Endothelial cell of umbilical vein (primary cell): ENCODE measurements at regions not wholly inside any gene's neighbourhood (a gene's known extent, or its start where the extent isn't known, plus 50 kb on each side); places are given as distances from the start of the nearest gene placed in this dataset.

Experiments
- BruUV-seq: library from RNA; stranded (reverse); fragments of 400-500 nt; replicated peaks from 2 replicates; lab custom pipeline; 2021; lab: Mats Ljungman, UMichigan
- CTCF ChIA-PET: fragments of 300-600, 350-600 bp; sonication (Branson Sonifier 250); formaldehyde crosslinking; loops from one replicate; lab custom pipeline; 2021; ENCODE audit warnings: antibody characterized with exemption, inconsistent platforms; lab: Charles Lee
- POLR2A ChIA-PET: fragments of 300-600, 350-600 bp; sonication (Branson Sonifier 250); formaldehyde crosslinking; loops from one replicate; lab custom pipeline; 2021; ENCODE audit warnings: antibody characterized with exemption, inconsistent platforms; lab: Charles Lee
- DNase-seq: peaks from one replicate; pipeline ENCODE4 v3.0.0-alpha.2; 2011; ENCODE audit warnings: low read depth, low spot score
- FAIRE-seq: peaks from 2 replicates; lab custom pipeline; 2011; peaks lifted over from hg19 to GRCh38; lab: Jason Lieb, UNC
- H2AFZ ChIP-seq: 2 replicates; pipeline ENCODE4 v1.6.0; 2012; ENCODE audit warnings: low read depth, low read length, control low read depth, inconsistent platforms
- H3K27ac ChIP-seq: 2 replicates; pipeline ENCODE4 v1.5.1; 2011; ENCODE audit warnings: low read depth, mild to moderate bottlenecking, control low read depth, low read length, moderate library complexity; ENCODE audit not compliant: insufficient read depth
- H3K27me3 ChIP-seq, 2 experiments: 2 replicates each; pipeline versions ENCODE4 v1.6.0 to v1.6.1; 2011; ENCODE audit warnings: low read length in 2 of 2, mixed read lengths in 1 of 2; ENCODE audit not compliant: control insufficient read depth in 2 of 2, insufficient read depth in 2 of 2
- H3K36me3 ChIP-seq, 2 experiments: 2 replicates in 1 of 2; 3 replicates in 1 of 2; pipeline ENCODE4 v1.5.1; 2011; ENCODE audit warnings: low read length in 2 of 2, mild to moderate bottlenecking in 1 of 2, moderate library complexity in 1 of 2; ENCODE audit not compliant: control insufficient read depth in 2 of 2, insufficient read depth in 2 of 2; ENCODE audit errors: extremely low read depth in 1 of 2
- H3K4me1 ChIP-seq: 3 replicates; pipeline ENCODE4 v1.5.1; 2011; ENCODE audit warnings: mild to moderate bottlenecking, low read length; ENCODE audit not compliant: control insufficient read depth, insufficient read depth; ENCODE audit errors: extremely low read depth
- H3K4me2 ChIP-seq: 2 replicates; pipeline ENCODE4 v1.6.1; 2011; ENCODE audit warnings: low read length, control low read depth, mixed read lengths; ENCODE audit not compliant: insufficient read depth
- H3K4me3 ChIP-seq, 3 experiments: fragments of 200-600 bp in 1 of 3; sonication (generic), shearing (Covaris generic) in 1 of 3; replicated peaks in 1 of 3; 2 replicates each; pipeline ENCODE4 v1.5.1; 2011 to 2016; ENCODE audit warnings: control low read depth in 3 of 3, low read length in 3 of 3, mild to moderate bottlenecking in 2 of 3, inconsistent platforms in 1 of 3, low read depth in 1 of 3, moderate library complexity in 1 of 3; ENCODE audit not compliant: insufficient read depth in 1 of 3
- H3K79me2 ChIP-seq: 2 replicates; pipeline ENCODE4 v1.6.0; 2012; ENCODE audit warnings: low read length, inconsistent platforms; ENCODE audit not compliant: control insufficient read depth, insufficient read depth
- H3K9ac ChIP-seq: replicated peaks from 2 replicates; pipeline ENCODE3; 2011; ENCODE audit warnings: low read length, control low read depth; ENCODE audit not compliant: insufficient read depth; ENCODE audit errors: extremely low read depth
- H3K9me1 ChIP-seq: replicated peaks from 3 replicates; pipeline ENCODE4 v1.6.0; 2011; ENCODE audit warnings: mild to moderate bottlenecking, low read length; ENCODE audit not compliant: control insufficient read depth, insufficient read depth; ENCODE audit errors: extremely low read depth
- H3K9me3 ChIP-seq: replicated peaks from 2 replicates; pipeline ENCODE4 v1.5.1; 2012; ENCODE audit warnings: low read length, inconsistent platforms; ENCODE audit not compliant: control insufficient read depth, insufficient read depth
- H4K20me1 ChIP-seq: replicated peaks from 2 replicates; pipeline ENCODE3; 2011; ENCODE audit warnings: mild to moderate bottlenecking, low read length; ENCODE audit not compliant: control insufficient read depth, insufficient read depth; ENCODE audit errors: extremely low read depth
- CTCF ChIP-seq, 2 donors: IDR thresholded peaks; 1 replicate in 1 of 2; 2 replicates in 1 of 2; pipeline ENCODE4 v1.5.1; 2011; ENCODE audit warnings: low read length in 2 of 2, mild to moderate bottlenecking in 2 of 2, moderate library complexity in 2 of 2, control low read depth in 1 of 2, inconsistent platforms in 1 of 2, low read depth in 1 of 2; ENCODE audit not compliant: insufficient read depth in 1 of 2; ENCODE audit errors: extremely low read depth in 1 of 2
- EZH2 ChIP-seq: IDR thresholded peaks from 2 replicates; pipeline ENCODE4 v1.6.1; 2012; ENCODE audit warnings: borderline replicate concordance, low read depth, mild to moderate bottlenecking, moderate library complexity, low read length, inconsistent platforms; ENCODE audit not compliant: severe bottlenecking
- FOS ChIP-seq: IDR thresholded peaks from 2 replicates; pipeline ENCODE4 v1.6.1; 2011; ENCODE audit warnings: mild to moderate bottlenecking, low read length, moderate library complexity, borderline replicate concordance; ENCODE audit not compliant: insufficient read depth
- GATA2 ChIP-seq: IDR thresholded peaks from 2 replicates; pipeline ENCODE4 v1.7.0; 2011; ENCODE audit warnings: low read depth, mild to moderate bottlenecking, moderate library complexity, mixed read lengths, low read length; ENCODE audit not compliant: insufficient read length, insufficient read depth
- JUN ChIP-seq: IDR thresholded peaks from 2 replicates; pipeline ENCODE4 v1.6.1; 2011; ENCODE audit warnings: borderline replicate concordance, low read depth; ENCODE audit not compliant: insufficient read length, insufficient read depth
- MYC ChIP-seq: IDR thresholded peaks from one replicate; pipeline ENCODE4 v1.6.1; 2011; ENCODE audit warnings: mild to moderate bottlenecking, low read depth, low read length
- POLR2A ChIP-seq: IDR thresholded peaks from 2 replicates; pipeline ENCODE4 v1.6.1; 2012; ENCODE audit warnings: low read depth, mild to moderate bottlenecking, control low read depth, low read length
- POLR2AphosphoS5 ChIP-seq: IDR thresholded peaks from 2 replicates; pipeline ENCODE4 v1.6.1; 2012; ENCODE audit warnings: low read depth, mild to moderate bottlenecking, control low read depth, low read length, moderate library complexity; ENCODE audit not compliant: insufficient read depth
- dilution Hi-C: fragments of 300-500 bp; cut with MboI; formaldehyde crosslinking; loops from one replicate; pipeline ENCODE4 v1.15.0; 2019; ENCODE audit warnings: low sequenced_read_pairs; ENCODE audit not compliant: extremely low pct_ligation_motif_present
- intact Hi-C: fragments of 100-400 bp; cut with micrococcal nuclease; formaldehyde crosslinking; loops from one replicate; pipeline ENCODE4 v1.10.0; 2022
- TF ChIP-seq, protein P1 (sequence below): IDR thresholded peaks from 2 replicates; pipeline ENCODE4 v1.6.1; 2011; ENCODE audit not compliant: insufficient read depth, insufficient read length

- DNase-seq (no peak), FAIRE-seq (no peak)
- ChIA-PET CTCF (interaction anchor here (1.1 to 1.2 kb wide), 2 partner anchors 20 to 38 kb away, joined by 3 read pairs; no protein-coding TSS in a partner anchor), POLR2A (no interaction called here)
- no peaks in the 10 kb centered on the region for H3K9me3 ChIP-seq
- no peak overlapping the region for H2AFZ ChIP-seq
- H3K4me3 ChIP-seq, result no peak overlapping the region
- TF ChIP-seq, protein P1, sequence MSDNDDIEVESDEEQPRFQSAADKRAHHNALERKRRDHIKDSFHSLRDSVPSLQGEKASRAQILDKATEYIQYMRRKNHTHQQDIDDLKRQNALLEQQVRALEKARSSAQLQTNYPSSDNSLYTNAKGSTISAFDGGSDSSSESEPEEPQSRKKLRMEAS, result no peak
- TF ChIP-seq FOS (no peak), JUN (no peak), GATA2 (no peak), EZH2 (no peak), CTCF (IDR thresholded peaks at IDR 0.05; ENCODE audit: extremely low read depth in 1 of 2, insufficient read depth in 1 of 2, low read depth in 1 of 2, low read length in 2 of 2) (no peak), POLR2A (no peak), POLR2AphosphoS5 (no peak), MYC (no peak)
- intact Hi-C loops, result no loop called here
- no peaks in the 10 kb centered on the region for H3K27me3 ChIP-seq
- H3K27ac ChIP-seq, result no peak overlapping the region
- dilution Hi-C loops, result no loop called here
- H3K4me2 ChIP-seq, result no peak overlapping the region
- no TSS peak for BruUV-seq
- H3K79me2 ChIP-seq, result no peaks in the 10 kb centered on the region
- no peaks in the 10 kb centered on the region for H4K20me1 ChIP-seq
- no peaks in the 10 kb centered on the region for H3K36me3 ChIP-seq
- no peak overlapping the region for H3K9ac ChIP-seq
- H3K9me1 ChIP-seq, result no peaks in the 10 kb centered on the region
- no peaks in the 10 kb centered on the region for H3K4me1 ChIP-seq
Measured at GRCh38 chr1:209531006-209531405, 52.5 kb upstream of the CAMK1G start.
